MM.1S (cell line): ENCODE measurements at regions not wholly inside any gene's neighbourhood (a gene's known extent, or its start where the extent isn't known, plus 50 kb on each side); places are given as distances from the start of the nearest gene placed in this dataset.

ENCODE experiments used
- DNase-seq: peaks from one replicate; pipeline ENCODE4 v3.0.0-alpha.2; 2015
- H2AFZ ChIP-seq: fragments of 300-600 bp; sonication (generic); 2 replicates; pipeline ENCODE4 v1.6.0; 2016; ENCODE audit warnings: antibody characterized with exemption, low read length
- H3F3A ChIP-seq: fragments of 300-600 bp; sonication (generic); 2 replicates; pipeline ENCODE4 v1.6.1; 2016; ENCODE audit warnings: mild to moderate bottlenecking, antibody characterized with exemption, low read length, moderate library complexity, mixed read lengths; ENCODE audit not compliant: insufficient read depth
- H3K27ac ChIP-seq: fragments of 300-600 bp; sonication (generic); 2 replicates; pipeline ENCODE4 v1.5.1; 2016; ENCODE audit warnings: mild to moderate bottlenecking, low read length
- H3K27me3 ChIP-seq: fragments of 300-600 bp; sonication (generic); replicated peaks from 2 replicates; pipeline ENCODE4 v1.6.0; 2016; ENCODE audit warnings: low read length; ENCODE audit not compliant: insufficient read depth
- H3K36me3 ChIP-seq: fragments of 300-600 bp; sonication (generic); replicated peaks from 2 replicates; pipeline ENCODE4 v1.6.1; 2016; ENCODE audit warnings: mild to moderate bottlenecking, low read length, mixed read lengths; ENCODE audit not compliant: insufficient read depth
- H3K4me1 ChIP-seq: fragments of 300-600 bp; sonication (generic); 2 replicates; pipeline ENCODE4 v1.6.1; 2016; ENCODE audit warnings: low read length, mixed read lengths
- H3K4me2 ChIP-seq: fragments of 300-600 bp; sonication (generic); 2 replicates; pipeline ENCODE4 v1.6.0; 2016; ENCODE audit warnings: low read depth, low read length
- H3K4me3 ChIP-seq: fragments of 300-600 bp; sonication (generic); 2 replicates; pipeline ENCODE4 v1.5.1; 2016; ENCODE audit warnings: low read length, mixed read lengths
- H3K79me2 ChIP-seq: fragments of 300-600 bp; sonication (generic); 2 replicates; pipeline ENCODE4 v1.6.1; 2016; ENCODE audit warnings: mixed run types, low read length, mixed read lengths
- H3K9ac ChIP-seq: fragments of 300-600 bp; sonication (generic); 2 replicates; pipeline ENCODE4 v1.6.1; 2016; ENCODE audit warnings: low read length, mixed read lengths
- H3K9me2 ChIP-seq: fragments of 300-600 bp; sonication (generic); replicated peaks from 2 replicates; pipeline ENCODE4 v1.6.1; 2016; ENCODE audit warnings: mild to moderate bottlenecking, low read length, mixed read lengths; ENCODE audit not compliant: insufficient read depth
- H3K9me3 ChIP-seq: fragments of 300-600 bp; sonication (generic); replicated peaks from 2 replicates; pipeline ENCODE4 v1.6.1; 2016; ENCODE audit warnings: mild to moderate bottlenecking, low read length, mixed read lengths; ENCODE audit not compliant: insufficient read depth
- H4K20me1 ChIP-seq: fragments of 300-600 bp; sonication (generic); 2 replicates; pipeline ENCODE4 v1.6.1; 2016; ENCODE audit warnings: mild to moderate bottlenecking, low read length, moderate library complexity, mixed read lengths; ENCODE audit not compliant: insufficient read depth
- EZH2 ChIP-seq: fragments of 300-600 bp; sonication (generic); optimal IDR thresholded peaks from 2 replicates; pipeline ENCODE3; 2017; ENCODE audit warnings: low read depth, mild to moderate bottlenecking, antibody characterized with exemption, low read length, mixed read lengths
- EZH2phosphoT487 ChIP-seq: fragments of 300-600 bp; sonication (generic); IDR thresholded peaks from 2 replicates; pipeline ENCODE4 v1.6.1; 2018; ENCODE audit warnings: antibody characterized with exemption, low read length
- TF ChIP-seq, protein P1 (sequence below): fragments of 300-600 bp; sonication (generic); IDR thresholded peaks from 2 replicates; pipeline ENCODE4 v1.5.1; 2016; ENCODE audit warnings: antibody characterized with exemption, low read length, mixed read lengths

DNA sequence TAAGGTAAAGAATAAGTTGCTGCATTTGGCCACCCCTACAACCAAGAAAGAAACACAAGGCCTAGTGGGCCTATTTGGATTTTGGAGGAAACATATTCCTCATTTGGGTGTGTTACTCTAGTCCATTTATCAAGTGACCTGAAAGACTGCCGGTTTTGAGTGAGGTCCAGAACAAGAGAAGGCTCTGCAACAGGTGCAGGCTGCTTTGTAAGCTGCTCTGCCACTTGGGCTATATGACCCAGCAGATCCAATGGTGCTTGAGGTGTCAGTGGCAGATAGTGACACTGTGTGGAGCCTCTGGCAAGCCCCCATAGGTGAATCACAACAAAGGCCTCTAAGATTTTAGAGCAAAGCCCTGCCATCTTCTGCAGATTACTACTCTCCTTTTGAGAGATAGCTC, 491.3 kb downstream of the TAFA4 start:
- H3K79me2 ChIP-seq = no peaks in the 10 kb centered on the region
- H3K36me3 ChIP-seq = no peaks in the 10 kb centered on the region
- no peaks in the 10 kb centered on the region for H3K9me3 ChIP-seq
- no peak overlapping the region for H2AFZ ChIP-seq
- H3K27ac ChIP-seq = no peak overlapping the region
- no peak overlapping the region for H3K4me2 ChIP-seq
- no peaks in the 10 kb centered on the region for H3K4me1 ChIP-seq
- no peaks in the 10 kb centered on the region for H3F3A ChIP-seq
- DNase-seq = no peak
- H3K27me3 ChIP-seq = no peaks in the 10 kb centered on the region
- no peak overlapping the region for H3K4me3 ChIP-seq
- TF ChIP-seq EZH2 = no peak
- no peak for TF ChIP-seq EZH2phosphoT487
- H3K9ac ChIP-seq = no peak overlapping the region
- no peaks in the 10 kb centered on the region for H3K9me2 ChIP-seq
- no peaks in the 10 kb centered on the region for H4K20me1 ChIP-seq

DNA sequence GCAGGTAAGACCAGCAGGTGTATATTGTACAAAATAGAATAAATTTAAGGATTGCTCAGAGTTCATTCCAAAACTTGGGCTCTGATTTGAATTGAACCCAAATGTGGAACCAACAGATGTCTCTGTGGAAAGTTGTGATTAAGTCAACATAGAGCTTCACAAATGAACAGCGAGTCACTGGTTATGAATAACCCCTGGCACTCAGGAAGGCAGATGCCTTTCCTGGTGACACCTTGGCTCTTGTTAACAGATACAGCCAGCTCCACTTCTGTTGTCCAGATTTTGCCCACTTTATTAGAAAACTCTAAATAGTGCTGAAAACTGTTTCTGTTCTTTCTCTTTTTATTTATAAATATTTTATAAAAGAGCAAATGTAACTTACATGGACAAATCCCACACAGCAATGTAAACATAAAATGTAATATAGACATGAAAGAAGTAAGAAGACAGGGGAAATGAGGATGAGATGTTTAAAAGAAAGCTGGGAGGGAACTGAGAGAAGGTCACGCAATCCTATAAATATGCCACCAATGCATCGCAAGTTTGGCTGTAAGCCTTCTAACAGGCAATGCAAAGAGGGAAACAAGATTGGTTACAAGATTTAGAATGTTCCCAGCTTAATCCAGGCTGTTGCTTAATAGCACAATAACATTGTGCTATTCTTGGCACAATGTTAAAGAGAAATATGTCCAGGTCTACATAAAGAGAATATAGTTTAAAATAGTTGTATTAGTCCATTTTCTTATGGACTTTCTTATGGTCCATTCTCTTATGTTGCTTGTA, 495.5 kb downstream of the TAFA4 start:
- H3F3A ChIP-seq = no peaks in the 10 kb centered on the region
- no peak overlapping the region for H3K4me3 ChIP-seq
- no peak overlapping the region for H3K4me2 ChIP-seq
- no peak for DNase-seq
- H3K27me3 ChIP-seq = no peaks in the 10 kb centered on the region
- H2AFZ ChIP-seq = no peak overlapping the region
- no peaks in the 10 kb centered on the region for H3K9me3 ChIP-seq
- no peaks in the 10 kb centered on the region; the same call in 1 of the 2 replicates for H3K36me3 ChIP-seq
- H3K9ac ChIP-seq = no peak overlapping the region
- no peaks in the 10 kb centered on the region for H3K4me1 ChIP-seq
- no peaks in the 10 kb centered on the region for H3K79me2 ChIP-seq
- H3K27ac ChIP-seq = no peak overlapping the region
- no peaks in the 10 kb centered on the region for H4K20me1 ChIP-seq
- no peaks in the 10 kb centered on the region for H3K9me2 ChIP-seq
- TF ChIP-seq EZH2 (no peak), EZH2phosphoT487 (no peak)
- TF ChIP-seq, protein P1, sequence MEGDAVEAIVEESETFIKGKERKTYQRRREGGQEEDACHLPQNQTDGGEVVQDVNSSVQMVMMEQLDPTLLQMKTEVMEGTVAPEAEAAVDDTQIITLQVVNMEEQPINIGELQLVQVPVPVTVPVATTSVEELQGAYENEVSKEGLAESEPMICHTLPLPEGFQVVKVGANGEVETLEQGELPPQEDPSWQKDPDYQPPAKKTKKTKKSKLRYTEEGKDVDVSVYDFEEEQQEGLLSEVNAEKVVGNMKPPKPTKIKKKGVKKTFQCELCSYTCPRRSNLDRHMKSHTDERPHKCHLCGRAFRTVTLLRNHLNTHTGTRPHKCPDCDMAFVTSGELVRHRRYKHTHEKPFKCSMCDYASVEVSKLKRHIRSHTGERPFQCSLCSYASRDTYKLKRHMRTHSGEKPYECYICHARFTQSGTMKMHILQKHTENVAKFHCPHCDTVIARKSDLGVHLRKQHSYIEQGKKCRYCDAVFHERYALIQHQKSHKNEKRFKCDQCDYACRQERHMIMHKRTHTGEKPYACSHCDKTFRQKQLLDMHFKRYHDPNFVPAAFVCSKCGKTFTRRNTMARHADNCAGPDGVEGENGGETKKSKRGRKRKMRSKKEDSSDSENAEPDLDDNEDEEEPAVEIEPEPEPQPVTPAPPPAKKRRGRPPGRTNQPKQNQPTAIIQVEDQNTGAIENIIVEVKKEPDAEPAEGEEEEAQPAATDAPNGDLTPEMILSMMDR = no peak

DNA sequence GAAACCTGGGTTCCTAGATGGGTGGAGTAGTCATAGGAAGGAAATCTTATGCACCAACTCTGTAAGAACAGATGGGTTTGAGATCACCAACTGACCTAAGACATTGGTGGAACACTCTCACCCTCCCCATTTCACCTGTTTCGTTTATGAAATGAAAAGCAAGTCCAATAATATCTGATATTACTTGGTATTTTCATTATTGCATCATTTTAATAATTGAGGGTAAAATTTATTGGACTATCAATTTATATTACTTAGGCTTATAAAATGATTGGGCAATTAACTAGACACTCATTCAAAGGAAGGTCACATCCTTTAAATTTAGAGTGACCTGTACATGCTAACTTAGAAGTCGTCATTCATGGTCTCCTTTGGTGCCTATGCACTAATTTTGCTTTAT, 503.9 kb downstream of the TAFA4 start:
- Histone ChIP-seq H3K27ac (no peak overlapping the region), H3K4me2 (no peak overlapping the region), H3K9ac (no peak overlapping the region), H2AFZ (no peak overlapping the region), H3K9me2 (no peaks in the 10 kb centered on the region), H3K4me3 (no peak overlapping the region), H3F3A (no peaks in the 10 kb centered on the region), H3K36me3 (no peaks in the 10 kb centered on the region; the same call in 1 of the 2 replicates), H3K4me1 (no peaks in the 10 kb centered on the region), H3K27me3 (no peaks in the 10 kb centered on the region), H3K9me3 (no peaks in the 10 kb centered on the region), H4K20me1 (no peaks in the 10 kb centered on the region), H3K79me2 (no peaks in the 10 kb centered on the region)
- no peak for TF ChIP-seq EZH2
- TF ChIP-seq, protein P1 = no peak
- no peak for TF ChIP-seq EZH2phosphoT487
- no peak for DNase-seq

DNA sequence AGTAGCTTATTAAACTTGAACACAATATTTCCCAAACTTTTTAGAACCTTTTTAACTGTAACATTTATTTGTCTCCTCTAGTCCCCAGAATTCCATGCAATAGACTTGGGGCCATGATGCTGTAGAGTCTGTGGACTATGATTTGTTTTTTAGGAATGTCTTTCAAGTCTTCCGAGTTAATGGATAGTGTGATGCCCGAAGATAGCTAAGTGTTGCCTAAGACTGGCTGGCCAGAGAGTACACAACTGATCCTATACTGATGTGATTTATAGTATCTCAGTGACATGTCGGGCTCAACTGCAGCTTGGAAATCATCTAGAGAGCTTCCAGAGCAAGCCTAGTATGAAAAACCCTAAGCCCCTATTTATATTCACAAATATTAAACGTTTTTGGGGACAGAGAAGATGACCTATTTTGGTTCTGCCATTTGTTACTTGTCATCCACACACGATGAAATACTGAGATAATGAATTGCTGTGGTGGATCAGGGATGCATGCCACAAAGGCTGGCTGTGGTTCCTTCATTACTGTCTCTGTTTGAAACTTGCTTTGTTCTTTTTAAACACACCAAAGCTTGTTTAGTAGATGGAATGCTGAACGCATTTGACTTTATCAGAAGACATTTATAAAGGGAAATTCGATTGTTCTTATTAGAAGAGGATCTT, 507.4 kb downstream of the TAFA4 start:
- Histone ChIP-seq H3F3A (no peaks in the 10 kb centered on the region), H3K9me2 (no peaks in the 10 kb centered on the region), H4K20me1 (no peaks in the 10 kb centered on the region), H3K4me1 (no peaks in the 10 kb centered on the region), H2AFZ (no peak overlapping the region), H3K9me3 (no peaks in the 10 kb centered on the region), H3K79me2 (no peaks in the 10 kb centered on the region), H3K27me3 (no peaks in the 10 kb centered on the region), H3K4me3 (no peak overlapping the region), H3K9ac (no peak overlapping the region), H3K27ac (no peak overlapping the region), H3K4me2 (no peak overlapping the region), H3K36me3 (no peaks in the 10 kb centered on the region; the same call in 1 of the 2 replicates)
- DNase-seq = no peak
- TF ChIP-seq EZH2phosphoT487 = no peak
- TF ChIP-seq, protein P1 = no peak
- TF ChIP-seq EZH2 = no peak
